ENCODE measurements at regions not wholly inside any gene's neighbourhood (a gene's known extent, or its start where the extent isn't known, plus 50 kb on each side); places are given as distances from the start of the nearest gene placed in this dataset.

GRCh38 chr6:153572371-153572770 lies 441.3 kb upstream of the RGS17 start:
- TF ChIP-seq GATA2 (IDR thresholded peaks at IDR 0.05; ENCODE audit: low read depth, low read length) (no peak), GATA3 (IDR thresholded peaks at IDR 0.05; ENCODE audit: low read depth, low read length) (no peak)

Measured in SH-SY5Y (cell line).